HepG2 (cell line): ENCODE measurements at regions not wholly inside any gene's neighbourhood (a gene's known extent, or its start where the extent isn't known, plus 50 kb on each side); places are given as distances from the start of the nearest gene placed in this dataset.

Experiments used
- ATAC-seq: fragments of 200-7000 bp; cut with Tn5 transposase; 3 replicates; pipeline ENCODE4 v1.9.1; 2020; ENCODE audit warnings: mild to moderate bottlenecking, moderate library complexity
- BruUV-seq: library from RNA; stranded (reverse); fragments of 400-500 nt; replicated peaks from 2 replicates; lab custom pipeline; 2021; lab: Mats Ljungman, UMichigan
- CTCF ChIA-PET: fragments of 300-600 bp; formaldehyde crosslinking; extraction: SDS; loops from one replicate; lab custom pipeline; 2021; ENCODE audit warnings: low total read pairs, inconsistent platforms, low intra/inter-chr PET ratio; lab: Yijun Ruan, JAX
- POLR2A ChIA-PET: fragments of 350-600 bp; sonication (Branson Sonifier 250); formaldehyde crosslinking; loops from one replicate; lab custom pipeline; 2020; ENCODE audit warnings: antibody characterized with exemption, inconsistent platforms; lab: Yijun Ruan, JAX
- DNase-seq: peaks from one replicate; pipeline ENCODE4 v3.0.0-alpha.2; 2015; ENCODE audit warnings: low spot score
- FAIRE-seq: peaks from 3 replicates; lab custom pipeline; 2011; peaks lifted over from hg19 to GRCh38; lab: Jason Lieb, UNC
- H2AFZ ChIP-seq: one replicate; pipeline ENCODE4 v1.6.1; 2011; ENCODE audit warnings: low read length, inconsistent platforms
- H3K27ac ChIP-seq: fragments of 300-600 bp; 3 replicates; pipeline ENCODE4 v1.8.0; 2011; ENCODE audit warnings: mixed run types, mild to moderate bottlenecking, mixed read lengths, low read length, inconsistent platforms; ENCODE audit not compliant: insufficient read depth; ENCODE audit errors: extremely low read length
- H3K27me3 ChIP-seq, 2 experiments: fragments of 200-600 bp in 1 of 2; 2 replicates in 1 of 2; 3 replicates in 1 of 2; pipeline versions ENCODE4 v1.6.0 to v1.8.0; 2011; ENCODE audit warnings: low read length in 2 of 2, mild to moderate bottlenecking in 2 of 2, moderate library complexity in 2 of 2, inconsistent platforms in 1 of 2; ENCODE audit not compliant: insufficient read depth in 2 of 2, control insufficient read depth in 1 of 2
- H3K36me3 ChIP-seq, 2 experiments: fragments of 200-600 bp in 1 of 2; replicated peaks in 1 of 2; 2 replicates in 1 of 2; 3 replicates in 1 of 2; pipeline versions ENCODE4 v1.5.1 to v1.8.0; 2011; ENCODE audit warnings: low read length in 2 of 2, inconsistent platforms in 1 of 2; ENCODE audit not compliant: insufficient read depth in 2 of 2, control insufficient read depth in 1 of 2
- H3K4me1 ChIP-seq: 2 replicates; pipeline ENCODE4 v1.5.1; 2012; ENCODE audit warnings: low read length, inconsistent platforms; ENCODE audit not compliant: insufficient read depth
- H3K4me2 ChIP-seq: 2 replicates; pipeline ENCODE4 v1.6.0; 2011; ENCODE audit warnings: low read depth, low read length, inconsistent platforms
- H3K4me3 ChIP-seq, 3 experiments: fragments of 200-600 bp in 1 of 3; sonication (generic), shearing (Covaris generic) in 1 of 3; replicated peaks in 1 of 3; 2 replicates each; pipeline ENCODE4 v1.5.1; 2011 to 2016; ENCODE audit warnings: low read length in 3 of 3, inconsistent platforms in 2 of 3, low read depth in 2 of 3, mild to moderate bottlenecking in 2 of 3, control low read depth in 1 of 3, mixed read lengths in 1 of 3; ENCODE audit not compliant: insufficient read depth in 1 of 3
- H3K79me2 ChIP-seq: one replicate; pipeline ENCODE4 v1.6.1; 2011; ENCODE audit warnings: low read length, inconsistent platforms; ENCODE audit not compliant: insufficient read depth
- H3K9ac ChIP-seq: 2 replicates; pipeline ENCODE4 v1.6.0; 2011; ENCODE audit warnings: mild to moderate bottlenecking, low read depth, low read length, inconsistent platforms; ENCODE audit not compliant: insufficient read depth
- H3K9me3 ChIP-seq: 2 replicates; pipeline ENCODE4 v1.5.1; 2012; ENCODE audit warnings: mild to moderate bottlenecking, low read length
- H4K20me1 ChIP-seq: 2 replicates; pipeline ENCODE4 v1.6.0; 2011; ENCODE audit warnings: inconsistent platforms, mild to moderate bottlenecking, low read length, moderate library complexity; ENCODE audit not compliant: insufficient read depth
- MLLT10 ChIP-seq: sonication (generic); formaldehyde crosslinking; IDR thresholded peaks from 2 replicates; pipeline ENCODE4 v1.4.0; 2020; ENCODE audit warnings: missing genetic modification reagents
- RBFOX2 ChIP-seq: fragments of 200-400 bp; formaldehyde crosslinking; IDR thresholded peaks from 2 replicates; pipeline ENCODE4 v1.6.1; 2017; ENCODE audit warnings: low read depth, mild to moderate bottlenecking, low read length
- SP1 ChIP-seq, 2 experiments: fragments of 450-650 bp in 1 of 2; sonication (generic) in 1 of 2; formaldehyde crosslinking in 1 of 2; IDR thresholded peaks; 2 replicates each; pipeline versions ENCODE4 v1.4.0 to v1.6.1; 2016 to 2020; ENCODE audit warnings: missing genetic modification reagents in 1 of 2
- ZNF546 ChIP-seq: sonication (generic); formaldehyde crosslinking; conservative IDR thresholded peaks from 2 replicates; pipeline ENCODE4 v1.8.1; 2023; ENCODE audit warnings: mild to moderate bottlenecking, missing genetic modification reagents
- ZNF557 ChIP-seq: sonication (generic); formaldehyde crosslinking; IDR thresholded peaks from 2 replicates; pipeline ENCODE4 v1.4.0; 2020; ENCODE audit warnings: missing genetic modification reagents
- ZSCAN29 ChIP-seq: sonication (generic); formaldehyde crosslinking; conservative IDR thresholded peaks from 2 replicates; pipeline ENCODE4 v1.4.0; 2020; ENCODE audit warnings: mild to moderate bottlenecking, missing genetic modification reagents
- in situ Hi-C: cut with HindIII; loops from 2 replicates; pipeline ENCODE4 v1.10.0; 2017; ENCODE audit warnings: low pct_unique_long_range_greater_than_20kb; ENCODE audit not compliant: extremely low pct_ligation_motif_present
- intact Hi-C: fragments of 100-400 bp; cut with micrococcal nuclease; formaldehyde crosslinking; loops from one replicate; pipeline ENCODE4 v1.10.0; 2022; ENCODE audit not compliant: unreplicated experiment
- TF ChIP-seq, protein P1 (sequence below): sonication (generic); formaldehyde crosslinking; IDR thresholded peaks from 2 replicates; pipeline ENCODE4 v1.4.0; 2020; ENCODE audit warnings: missing genetic modification reagents
- TF ChIP-seq, protein P2 (sequence below): sonication (generic); formaldehyde crosslinking; IDR thresholded peaks from 2 replicates; pipeline ENCODE4 v1.4.0; 2020; ENCODE audit warnings: missing genetic modification reagents
- TF ChIP-seq, protein P3 (sequence below): sonication (generic); formaldehyde crosslinking; IDR thresholded peaks from 2 replicates; pipeline ENCODE4 v1.4.0; 2020; ENCODE audit warnings: missing genetic modification reagents
- TF ChIP-seq, protein P4 (sequence below): IDR thresholded peaks from 2 replicates; pipeline ENCODE4 v1.6.1; 2016
- TF ChIP-seq, protein P5 (sequence below): sonication (generic); formaldehyde crosslinking; IDR thresholded peaks from 2 replicates; pipeline ENCODE4 v1.8.0; 2022; ENCODE audit warnings: mild to moderate bottlenecking, missing genetic modification reagents, borderline replicate concordance

DNA sequence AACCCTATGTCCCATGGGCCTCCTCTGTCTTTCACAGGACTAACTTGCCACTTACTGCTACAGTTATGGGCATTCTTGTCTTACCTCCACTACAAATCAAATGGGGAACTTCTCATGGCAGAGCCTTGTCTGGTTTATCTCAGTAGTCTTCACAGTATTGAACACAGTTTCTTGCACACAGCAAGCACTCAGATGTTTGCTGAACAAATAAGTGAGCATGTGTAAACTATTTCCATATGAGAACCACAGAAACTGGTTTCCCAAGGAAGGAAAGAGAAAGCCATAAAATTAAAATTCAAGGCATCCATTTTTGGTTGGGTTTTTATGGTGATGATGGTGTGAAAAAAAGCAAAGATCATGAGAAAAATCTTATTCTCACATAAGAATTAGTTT lies 189.2 kb downstream of the MEX3B start:
- no TSS peak for BruUV-seq
- CTCF ChIA-PET = no interaction called here
- Histone ChIP-seq H3K4me3 (no peak overlapping the region), H3K9me3 (no peaks in the 10 kb centered on the region), H3K79me2 (no peaks in the 10 kb centered on the region), H3K27ac (no peak overlapping the region), H3K27me3 (peaks cover 0 to 5% of the 10 kb centered on the region in 2 experiments; a peak in 1 of 5 replicates), H3K36me3 (no peaks in the 10 kb centered on the region), H4K20me1 (no peaks in the 10 kb centered on the region), H3K9ac (no peak overlapping the region), H2AFZ (no peak overlapping the region), H3K4me2 (no peak overlapping the region), H3K4me1 (no peaks in the 10 kb centered on the region)
- FAIRE-seq = no peak
- no peak for DNase-seq
- no peak for ATAC-seq
- POLR2A ChIA-PET = no interaction called here
- intact Hi-C loops = no loop called here
- TF ChIP-seq, protein P1, sequence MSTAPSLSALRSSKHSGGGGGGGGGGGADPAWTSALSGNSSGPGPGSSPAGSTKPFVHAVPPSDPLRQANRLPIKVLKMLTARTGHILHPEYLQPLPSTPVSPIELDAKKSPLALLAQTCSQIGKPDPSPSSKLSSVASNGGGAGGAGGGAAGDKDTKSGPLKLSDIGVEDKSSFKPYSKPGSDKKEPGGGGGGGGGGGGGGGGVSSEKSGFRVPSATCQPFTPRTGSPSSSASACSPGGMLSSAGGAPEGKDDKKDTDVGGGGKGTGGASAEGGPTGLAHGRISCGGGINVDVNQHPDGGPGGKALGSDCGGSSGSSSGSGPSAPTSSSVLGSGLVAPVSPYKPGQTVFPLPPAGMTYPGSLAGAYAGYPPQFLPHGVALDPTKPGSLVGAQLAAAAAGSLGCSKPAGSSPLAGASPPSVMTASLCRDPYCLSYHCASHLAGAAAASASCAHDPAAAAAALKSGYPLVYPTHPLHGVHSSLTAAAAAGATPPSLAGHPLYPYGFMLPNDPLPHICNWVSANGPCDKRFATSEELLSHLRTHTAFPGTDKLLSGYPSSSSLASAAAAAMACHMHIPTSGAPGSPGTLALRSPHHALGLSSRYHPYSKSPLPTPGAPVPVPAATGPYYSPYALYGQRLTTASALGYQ = no peak
- TF ChIP-seq, protein P2, sequence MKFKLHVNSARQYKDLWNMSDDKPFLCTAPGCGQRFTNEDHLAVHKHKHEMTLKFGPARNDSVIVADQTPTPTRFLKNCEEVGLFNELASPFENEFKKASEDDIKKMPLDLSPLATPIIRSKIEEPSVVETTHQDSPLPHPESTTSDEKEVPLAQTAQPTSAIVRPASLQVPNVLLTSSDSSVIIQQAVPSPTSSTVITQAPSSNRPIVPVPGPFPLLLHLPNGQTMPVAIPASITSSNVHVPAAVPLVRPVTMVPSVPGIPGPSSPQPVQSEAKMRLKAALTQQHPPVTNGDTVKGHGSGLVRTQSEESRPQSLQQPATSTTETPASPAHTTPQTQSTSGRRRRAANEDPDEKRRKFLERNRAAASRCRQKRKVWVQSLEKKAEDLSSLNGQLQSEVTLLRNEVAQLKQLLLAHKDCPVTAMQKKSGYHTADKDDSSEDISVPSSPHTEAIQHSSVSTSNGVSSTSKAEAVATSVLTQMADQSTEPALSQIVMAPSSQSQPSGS (CRISPR knock-in tag) = no peak
- TF ChIP-seq, protein P3, sequence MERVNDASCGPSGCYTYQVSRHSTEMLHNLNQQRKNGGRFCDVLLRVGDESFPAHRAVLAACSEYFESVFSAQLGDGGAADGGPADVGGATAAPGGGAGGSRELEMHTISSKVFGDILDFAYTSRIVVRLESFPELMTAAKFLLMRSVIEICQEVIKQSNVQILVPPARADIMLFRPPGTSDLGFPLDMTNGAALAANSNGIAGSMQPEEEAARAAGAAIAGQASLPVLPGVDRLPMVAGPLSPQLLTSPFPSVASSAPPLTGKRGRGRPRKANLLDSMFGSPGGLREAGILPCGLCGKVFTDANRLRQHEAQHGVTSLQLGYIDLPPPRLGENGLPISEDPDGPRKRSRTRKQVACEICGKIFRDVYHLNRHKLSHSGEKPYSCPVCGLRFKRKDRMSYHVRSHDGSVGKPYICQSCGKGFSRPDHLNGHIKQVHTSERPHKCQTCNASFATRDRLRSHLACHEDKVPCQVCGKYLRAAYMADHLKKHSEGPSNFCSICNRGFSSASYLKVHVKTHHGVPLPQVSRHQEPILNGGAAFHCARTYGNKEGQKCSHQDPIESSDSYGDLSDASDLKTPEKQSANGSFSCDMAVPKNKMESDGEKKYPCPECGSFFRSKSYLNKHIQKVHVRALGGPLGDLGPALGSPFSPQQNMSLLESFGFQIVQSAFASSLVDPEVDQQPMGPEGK = no peak
- TF ChIP-seq ZSCAN29 (CRISPR knock-in tag) (no peak), MLLT10 (CRISPR knock-in tag) (no peak), SP1 (IDR thresholded peaks at IDR 0.05) (no peak), SP1 (CRISPR knock-in tag; IDR thresholded peaks at IDR 0.05) (no peak), RBFOX2 (no peak), ZNF557 (no peak), ZNF546 (CRISPR knock-in tag) (no peak)
- TF ChIP-seq, protein P4, sequence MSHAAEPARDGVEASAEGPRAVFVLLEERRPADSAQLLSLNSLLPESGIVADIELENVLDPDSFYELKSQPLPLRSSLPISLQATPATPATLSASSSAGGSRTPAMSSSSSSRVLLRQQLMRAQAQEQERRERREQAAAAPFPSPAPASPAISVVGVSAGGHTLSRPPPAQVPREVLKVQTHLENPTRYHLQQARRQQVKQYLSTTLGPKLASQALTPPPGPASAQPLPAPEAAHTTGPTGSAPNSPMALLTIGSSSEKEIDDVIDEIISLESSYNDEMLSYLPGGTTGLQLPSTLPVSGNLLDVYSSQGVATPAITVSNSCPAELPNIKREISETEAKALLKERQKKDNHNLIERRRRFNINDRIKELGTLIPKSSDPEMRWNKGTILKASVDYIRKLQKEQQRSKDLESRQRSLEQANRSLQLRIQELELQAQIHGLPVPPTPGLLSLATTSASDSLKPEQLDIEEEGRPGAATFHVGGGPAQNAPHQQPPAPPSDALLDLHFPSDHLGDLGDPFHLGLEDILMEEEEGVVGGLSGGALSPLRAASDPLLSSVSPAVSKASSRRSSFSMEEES (CRISPR knock-in tag) = no peak
- TF ChIP-seq, protein P5, sequence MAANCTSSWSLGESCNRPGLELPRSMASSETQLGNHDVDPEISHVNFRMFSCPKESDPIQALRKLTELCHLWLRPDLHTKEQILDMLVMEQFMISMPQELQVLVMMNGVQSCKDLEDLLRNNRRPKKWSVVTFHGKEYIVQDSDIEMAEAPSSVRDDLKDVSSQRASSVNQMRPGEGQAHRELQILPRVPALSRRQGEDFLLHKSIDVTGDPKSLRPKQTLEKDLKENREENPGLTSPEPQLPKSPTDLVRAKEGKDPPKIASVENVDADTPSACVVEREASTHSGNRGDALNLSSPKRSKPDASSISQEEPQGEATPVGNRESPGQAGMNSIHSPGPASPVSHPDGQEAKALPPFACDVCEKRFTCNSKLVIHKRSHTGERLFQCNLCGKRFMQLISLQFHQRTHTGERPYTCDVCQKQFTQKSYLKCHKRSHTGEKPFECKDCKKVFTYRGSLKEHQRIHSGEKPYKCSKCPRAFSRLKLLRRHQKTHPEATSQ = no peak
- in situ Hi-C loops = no loop called here
